ENCODE measurements at regions not wholly inside any gene's neighbourhood (a gene's known extent, or its start where the extent isn't known, plus 50 kb on each side); places are given as distances from the start of the nearest gene placed in this dataset.
"Not testable (repeated sequence)": the region's sequence is repeated elsewhere in the genome, so short reads cannot be mapped to it uniquely, and the experiment has no call there.

DNA sequence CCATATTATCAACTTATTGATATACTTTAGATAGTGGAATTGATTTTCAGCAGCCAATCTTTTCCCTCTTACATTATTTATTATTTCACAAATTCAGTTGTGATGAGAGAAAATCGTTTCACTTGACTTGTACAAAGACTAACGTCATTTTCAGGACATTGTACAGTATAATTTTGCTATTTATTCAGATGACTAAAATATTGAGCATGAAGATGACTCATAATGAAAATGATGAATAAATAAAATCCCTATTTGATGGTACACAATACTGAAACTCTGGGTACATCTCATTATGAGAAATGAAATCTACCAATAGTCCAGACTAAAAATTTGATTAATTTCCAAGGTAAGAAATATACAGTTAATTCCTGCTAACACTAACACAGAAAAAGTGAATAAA, 316.4 kb downstream of the CCDC74A start:
- TF ChIP-seq POLR2A (IDR thresholded peaks at IDR 0.05; ENCODE audit: low read depth, low read length); SPI1 (IDR thresholded peaks at IDR 0.05; ENCODE audit: low read depth, low read length); PAX5 (IDR thresholded peaks at IDR 0.05; ENCODE audit: insufficient read depth, low read length, severe bottlenecking); POLR2AphosphoS5 (IDR thresholded peaks at IDR 0.05; ENCODE audit: low read depth, low read length); TAF1 (IDR thresholded peaks at IDR 0.05; ENCODE audit: low read depth, low read length): not testable (repeated sequence)
